GM12872 (cell line): ENCODE measurements at regions not wholly inside any gene's neighbourhood (a gene's known extent, or its start where the extent isn't known, plus 50 kb on each side); places are given as distances from the start of the nearest gene placed in this dataset.

Experiments used
- TF ChIP-seq, protein P1 (sequence below): IDR thresholded peaks from 3 replicates; pipeline ENCODE4 v1.5.1; 2011; ENCODE audit warnings: low read depth, mild to moderate bottlenecking, low read length, moderate library complexity; ENCODE audit not compliant: insufficient read depth

DNA sequence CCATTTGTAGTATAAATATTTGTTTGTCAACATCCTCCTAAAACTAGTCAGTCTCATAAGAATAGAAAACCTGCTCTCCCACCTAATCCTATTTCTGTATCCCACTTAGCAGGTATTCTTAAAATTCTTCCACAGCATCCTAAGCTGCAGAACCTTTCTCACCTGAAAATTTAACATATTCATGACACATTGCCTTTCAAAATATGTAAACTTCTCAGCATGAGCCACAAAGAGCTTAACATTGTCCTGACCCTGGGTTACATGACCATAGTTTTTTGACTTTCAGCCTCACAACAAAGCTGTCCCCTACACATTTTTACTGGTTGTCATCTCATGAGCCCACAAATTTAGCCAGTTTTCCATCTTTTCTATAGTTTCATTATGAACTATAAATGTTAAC is 712.1 kb downstream of the LTN1 start:
- TF ChIP-seq, protein P1, sequence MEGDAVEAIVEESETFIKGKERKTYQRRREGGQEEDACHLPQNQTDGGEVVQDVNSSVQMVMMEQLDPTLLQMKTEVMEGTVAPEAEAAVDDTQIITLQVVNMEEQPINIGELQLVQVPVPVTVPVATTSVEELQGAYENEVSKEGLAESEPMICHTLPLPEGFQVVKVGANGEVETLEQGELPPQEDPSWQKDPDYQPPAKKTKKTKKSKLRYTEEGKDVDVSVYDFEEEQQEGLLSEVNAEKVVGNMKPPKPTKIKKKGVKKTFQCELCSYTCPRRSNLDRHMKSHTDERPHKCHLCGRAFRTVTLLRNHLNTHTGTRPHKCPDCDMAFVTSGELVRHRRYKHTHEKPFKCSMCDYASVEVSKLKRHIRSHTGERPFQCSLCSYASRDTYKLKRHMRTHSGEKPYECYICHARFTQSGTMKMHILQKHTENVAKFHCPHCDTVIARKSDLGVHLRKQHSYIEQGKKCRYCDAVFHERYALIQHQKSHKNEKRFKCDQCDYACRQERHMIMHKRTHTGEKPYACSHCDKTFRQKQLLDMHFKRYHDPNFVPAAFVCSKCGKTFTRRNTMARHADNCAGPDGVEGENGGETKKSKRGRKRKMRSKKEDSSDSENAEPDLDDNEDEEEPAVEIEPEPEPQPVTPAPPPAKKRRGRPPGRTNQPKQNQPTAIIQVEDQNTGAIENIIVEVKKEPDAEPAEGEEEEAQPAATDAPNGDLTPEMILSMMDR: no peak

DNA sequence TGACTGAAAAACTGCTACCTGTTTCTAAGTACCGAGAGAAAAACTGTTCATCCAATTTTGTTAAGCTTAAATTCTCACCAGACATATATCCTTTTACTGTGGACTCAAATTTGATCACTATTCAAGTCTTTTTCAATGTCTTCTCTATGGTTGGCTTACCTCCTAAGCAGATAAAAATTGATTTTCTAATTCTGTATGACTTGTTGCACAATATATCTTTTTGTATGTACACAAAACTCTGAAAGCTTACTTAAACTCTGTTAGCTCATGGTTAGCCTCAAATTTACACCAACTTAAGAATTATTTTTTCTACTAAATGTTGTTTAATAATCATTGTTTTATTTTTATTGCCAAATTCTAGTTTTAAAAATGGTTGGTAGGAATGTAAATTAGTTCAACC is 715.4 kb downstream of the LTN1 start:
- TF ChIP-seq, protein P1: no peak

DNA sequence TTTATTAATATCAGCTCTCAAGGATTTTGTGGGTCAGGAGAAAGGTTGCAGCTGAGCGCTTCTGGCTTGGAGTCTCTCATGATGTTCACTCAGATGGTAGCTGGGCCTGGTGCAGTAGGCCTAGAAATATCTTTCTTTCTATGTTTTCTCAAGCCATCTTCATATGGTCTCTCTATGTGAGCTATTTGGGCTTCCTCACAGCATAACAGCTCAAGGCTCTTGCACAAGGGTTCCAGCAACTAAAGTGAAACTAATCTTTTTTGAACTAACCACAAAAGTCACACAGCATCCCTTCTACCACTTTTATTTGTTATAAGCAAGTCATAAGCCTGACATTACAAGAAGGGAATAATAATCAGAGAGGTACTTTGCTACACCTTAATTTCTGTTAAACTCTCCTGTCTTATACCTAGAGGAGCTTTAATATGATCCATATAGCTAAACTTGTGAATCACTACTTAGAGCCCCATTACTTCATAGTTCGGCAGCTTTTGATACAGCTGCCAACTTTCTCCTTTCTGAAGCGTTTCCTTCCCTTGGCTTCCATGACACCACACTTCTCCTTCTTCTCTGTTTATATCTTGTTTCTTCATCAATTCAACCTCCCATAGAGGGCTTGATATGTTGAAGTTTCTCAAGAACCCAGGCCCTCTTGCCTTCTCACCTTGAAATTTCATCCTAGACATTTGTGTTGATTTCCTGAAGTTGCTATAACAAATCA is 720.2 kb downstream of the LTN1 start:
- TF ChIP-seq, protein P1: no peak

DNA sequence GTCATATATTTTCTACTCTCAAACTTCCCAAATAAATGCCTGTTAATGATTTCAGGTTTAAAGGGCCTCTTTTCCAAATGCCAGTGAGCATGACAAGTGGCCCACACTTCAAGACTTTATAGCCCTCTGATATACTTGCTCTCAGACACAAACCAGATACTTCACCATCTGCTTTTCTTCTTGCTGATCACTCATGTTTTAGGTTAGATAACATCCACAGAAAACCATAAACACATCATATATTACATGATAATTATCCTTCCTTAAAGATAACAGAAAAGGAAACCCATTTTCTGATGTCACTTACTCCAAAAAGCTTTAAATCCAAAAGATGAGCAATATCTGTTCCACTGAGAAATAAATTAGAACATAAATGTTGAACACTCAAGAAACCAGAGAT is 723.5 kb downstream of the LTN1 start:
- TF ChIP-seq, protein P1: no peak

DNA sequence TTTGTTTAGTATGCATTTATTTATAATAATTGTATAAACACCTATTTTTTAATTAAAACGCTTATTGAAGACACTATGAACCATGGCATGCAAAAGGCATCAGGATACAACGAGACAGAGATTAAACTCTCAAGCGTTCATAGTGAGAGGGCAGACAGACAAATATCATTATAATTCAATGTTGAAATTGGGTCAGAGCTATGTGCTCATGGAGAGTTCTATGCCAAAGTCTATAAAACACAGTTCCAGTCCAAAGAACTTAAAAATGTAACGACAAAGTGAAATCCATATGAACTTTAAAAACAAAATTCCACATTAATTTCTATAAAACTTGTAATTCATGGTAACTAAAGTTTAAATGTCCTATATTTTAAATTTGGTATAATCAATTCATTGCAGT is 724.0 kb downstream of the LTN1 start:
- TF ChIP-seq, protein P1: no peak

DNA sequence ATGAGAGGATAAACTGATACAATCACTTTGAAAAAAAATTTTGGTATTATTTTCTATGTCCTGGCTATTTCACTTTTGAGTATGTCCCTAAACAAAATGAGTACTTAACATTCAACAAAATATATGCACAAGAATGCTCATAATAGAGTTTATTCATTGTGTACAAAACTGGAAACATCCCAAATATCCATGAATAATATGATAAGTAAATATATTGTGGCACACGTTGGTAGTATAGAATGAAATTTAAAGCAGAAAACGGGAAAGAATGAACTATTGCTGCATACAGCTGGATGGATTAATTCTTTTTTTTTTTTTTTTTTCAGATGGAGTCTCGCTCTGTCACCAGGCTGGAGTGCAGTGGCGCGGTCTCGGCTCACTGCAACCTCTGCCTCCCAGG is 725.2 kb downstream of the LTN1 start:
- TF ChIP-seq, protein P1: no peak

DNA sequence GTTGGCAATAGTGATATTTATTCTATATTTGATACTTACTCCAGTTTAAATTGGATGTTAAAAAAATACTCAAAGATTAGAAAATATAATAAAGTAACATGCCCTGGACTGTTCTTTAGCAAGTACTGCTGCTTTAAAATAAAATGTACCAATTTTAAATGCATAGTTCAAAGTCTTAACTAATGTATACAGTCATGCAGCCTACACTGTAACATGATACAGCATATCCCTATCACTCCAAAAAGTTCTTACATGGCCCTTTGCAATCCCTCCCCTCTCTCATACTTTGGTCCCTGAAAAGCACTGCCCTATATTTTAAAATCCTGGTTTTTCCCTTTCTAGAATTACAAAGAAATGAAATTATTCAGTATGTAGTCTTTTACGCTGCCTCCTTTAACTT is 726.6 kb downstream of the LTN1 start:
- TF ChIP-seq, protein P1: no peak
